Spinal cord (tissue), 9 donors: ENCODE measurements at regions not wholly inside any gene's neighbourhood (a gene's known extent, or its start where the extent isn't known, plus 50 kb on each side); places are given as distances from the start of the nearest gene placed in this dataset.

Source experiments
- DNase-seq, 6 donors: peaks; one replicate each; pipeline versions ENCODE4 v3.0.0 to v3.0.0-alpha.2; 2013 to 2015; ENCODE audit warnings: low spot score in 6 of 6, low read depth in 4 of 6
- H3K27ac ChIP-seq: one replicate; pipeline ENCODE4 v1.5.1; 2013; ENCODE audit warnings: low read depth, low read length, control low read depth
- H3K27me3 ChIP-seq: one replicate; pipeline ENCODE4 v1.6.1; 2013; ENCODE audit warnings: low read length; ENCODE audit not compliant: control insufficient read depth, insufficient read depth
- H3K36me3 ChIP-seq: one replicate; pipeline ENCODE4 v1.6.1; 2013; ENCODE audit warnings: low read length; ENCODE audit not compliant: control insufficient read depth, insufficient read depth
- H3K4me1 ChIP-seq: one replicate; pipeline ENCODE4 v1.6.1; 2013; ENCODE audit warnings: low read length; ENCODE audit not compliant: control insufficient read depth, insufficient read depth
- H3K4me3 ChIP-seq: one replicate; pipeline ENCODE4 v1.5.1; 2013; ENCODE audit warnings: low read depth, low read length, control low read depth
- H3K9me3 ChIP-seq: one replicate; pipeline ENCODE4 v1.6.1; 2013; ENCODE audit warnings: low read length; ENCODE audit not compliant: control insufficient read depth, insufficient read depth
- WGBS: methylation state at CpG from one replicate; pipeline ENCODE4 v1.1.5; 2013; ENCODE audit warnings: missing lambda C conversion rate; ENCODE audit not compliant: insufficient coverage; 5-methylcytosine and 5-hydroxymethylcytosine counted together
- donor health status: healthy.

- H3K27me3 ChIP-seq, result no peaks in the 10 kb centered on the region
- H3K9me3 ChIP-seq, result no peaks in the 10 kb centered on the region
- H3K36me3 ChIP-seq, result no peaks in the 10 kb centered on the region
- DNase-seq, result no peak
- no peak overlapping the region for H3K4me3 ChIP-seq
- no CpG with 5 or more reads among the region's 1 CpG for WGBS
- H3K27ac ChIP-seq, result no peak overlapping the region
- H3K4me1 ChIP-seq, result no peaks in the 10 kb centered on the region
Observed at GRCh38 chr4:13095722-13096121, 388.4 kb downstream of the RAB28 start.

GRCh38 chr4:13093170-13093569 is 391.0 kb downstream of the RAB28 start:
- DNase-seq, result no peak
- Histone ChIP-seq H3K9me3 (no peaks in the 10 kb centered on the region), H3K27ac (no peak overlapping the region), H3K4me1 (no peaks in the 10 kb centered on the region), H3K4me3 (no peak overlapping the region), H3K36me3 (no peaks in the 10 kb centered on the region), H3K27me3 (no peaks in the 10 kb centered on the region)
- 83% methylated on average over 1 of the region's 2 CpGs for WGBS

GRCh38 chr4:13092702-13093101 is 391.4 kb downstream of the RAB28 start:
- no peaks in the 10 kb centered on the region for H3K4me1 ChIP-seq
- peak in 1 of 6 donors; percentile 9 for DNase-seq
- H3K9me3 ChIP-seq, result no peaks in the 10 kb centered on the region
- 100% methylated on average over 1 of the region's 1 CpG for WGBS
- H3K4me3 ChIP-seq, result no peak overlapping the region
- H3K27ac ChIP-seq, result no peak overlapping the region
- H3K27me3 ChIP-seq, result no peaks in the 10 kb centered on the region
- H3K36me3 ChIP-seq, result no peaks in the 10 kb centered on the region

GRCh38 chr4:13089659-13089998 is 394.5 kb downstream of the RAB28 start:
- H3K27ac ChIP-seq, result no peak overlapping the region
- no peaks in the 10 kb centered on the region for H3K27me3 ChIP-seq
- H3K4me3 ChIP-seq, result no peak overlapping the region
- no peaks in the 10 kb centered on the region for H3K4me1 ChIP-seq
- no peaks in the 10 kb centered on the region for H3K9me3 ChIP-seq
- DNase-seq, result peak in 1 of 6 donors; percentile 12
- H3K36me3 ChIP-seq, result no peaks in the 10 kb centered on the region

- DNase-seq, result peak in 1 of 6 donors; percentile 56
- H3K27me3 ChIP-seq, result no peaks in the 10 kb centered on the region
- no peaks in the 10 kb centered on the region for H3K4me1 ChIP-seq
- H3K9me3 ChIP-seq, result no peaks in the 10 kb centered on the region
- no CpG with 5 or more reads among the region's 2 CpGs for WGBS
- H3K4me3 ChIP-seq, result no peak overlapping the region
- no peak overlapping the region for H3K27ac ChIP-seq
- no peaks in the 10 kb centered on the region for H3K36me3 ChIP-seq
Observed at GRCh38 chr4:13088726-13089658, 395.1 kb downstream of the RAB28 start.

- no peak for DNase-seq
- H3K36me3 ChIP-seq, result no peaks in the 10 kb centered on the region
- no peaks in the 10 kb centered on the region for H3K27me3 ChIP-seq
- peaks cover 2% of the 10 kb centered on the region for H3K9me3 ChIP-seq
- WGBS, result no CpG with 5 or more reads among the region's 1 CpG
- no peak overlapping the region for H3K4me3 ChIP-seq
- H3K27ac ChIP-seq, result no peak overlapping the region
- H3K4me1 ChIP-seq, result no peaks in the 10 kb centered on the region
Observed at GRCh38 chr4:13087041-13087440, 397.1 kb downstream of the RAB28 start.

GRCh38 chr4:13084210-13084609 is 399.9 kb downstream of the RAB28 start:
- 76% methylated on average over 2 of the region's 2 CpGs for WGBS
- Histone ChIP-seq H3K4me3 (no peak overlapping the region), H3K36me3 (no peaks in the 10 kb centered on the region), H3K9me3 (peaks cover 5% of the 10 kb centered on the region), H3K27ac (no peak overlapping the region), H3K4me1 (no peaks in the 10 kb centered on the region), H3K27me3 (no peaks in the 10 kb centered on the region)
- no peak for DNase-seq

GRCh38 chr4:13081830-13082229 is 402.3 kb downstream of the RAB28 start:
- Histone ChIP-seq H3K9me3 (peaks cover 5% of the 10 kb centered on the region), H3K27ac (no peak overlapping the region), H3K27me3 (no peaks in the 10 kb centered on the region), H3K4me3 (no peak overlapping the region), H3K36me3 (no peaks in the 10 kb centered on the region), H3K4me1 (no peaks in the 10 kb centered on the region)
- DNase-seq, result no peak

- H3K27me3 ChIP-seq, result no peaks in the 10 kb centered on the region
- no peak overlapping the region for H3K4me3 ChIP-seq
- DNase-seq, result no peak
- H3K9me3 ChIP-seq, result peaks cover 1% of the 10 kb centered on the region
- no peak overlapping the region for H3K27ac ChIP-seq
- no CpG with 5 or more reads among the region's 1 CpG for WGBS
- H3K36me3 ChIP-seq, result no peaks in the 10 kb centered on the region
- no peaks in the 10 kb centered on the region for H3K4me1 ChIP-seq
Observed at GRCh38 chr4:13067077-13067476, 417.1 kb downstream of the RAB28 start.

- Histone ChIP-seq H3K27me3 (no peaks in the 10 kb centered on the region), H3K9me3 (no peaks in the 10 kb centered on the region), H3K4me3 (no peak overlapping the region), H3K27ac (no peak overlapping the region), H3K36me3 (no peaks in the 10 kb centered on the region), H3K4me1 (no peaks in the 10 kb centered on the region)
- no peak for DNase-seq
- WGBS, result no CpG with 5 or more reads among the region's 4 CpGs
Observed at GRCh38 chr4:13059019-13059418, 425.1 kb downstream of the RAB28 start.
